ENCODE measurements at regions not wholly inside any gene's neighbourhood (a gene's known extent, or its start where the extent isn't known, plus 50 kb on each side); places are given as distances from the start of the nearest gene placed in this dataset.

DNA sequence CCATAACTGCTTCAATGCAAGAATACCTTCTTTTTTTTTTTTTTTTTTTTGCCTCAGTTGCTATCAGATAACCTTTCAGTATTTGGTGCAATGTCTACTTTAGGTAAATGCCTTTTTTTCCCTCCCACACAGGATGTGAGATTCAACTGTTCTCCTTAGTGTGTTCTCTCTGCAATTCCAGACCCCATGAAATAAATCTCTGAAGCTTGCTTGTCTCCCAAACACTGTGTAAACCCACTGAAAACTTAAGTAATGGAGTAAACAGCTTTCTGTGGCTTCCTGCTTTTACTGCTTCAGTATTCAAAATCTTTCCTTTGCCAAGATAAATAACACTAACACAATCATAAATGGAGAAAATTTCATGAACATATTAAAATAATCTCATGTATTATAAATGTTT, 55.8 kb upstream of the CLEC14A start:
- CTCF ChIA-PET (ENCODE audit: low intra/inter-chr PET ratio): no interaction called here
- POLR2A ChIA-PET: no interaction called here
- H3K9me3 ChIP-seq (replicated peaks; ENCODE audit: control insufficient read depth, insufficient read depth, low read depth, low read length): no peaks in the 10 kb centered on the region
- H3K9me1 ChIP-seq (ENCODE audit: control insufficient read depth, insufficient read depth, low read length): no peaks in the 10 kb centered on the region
- no peaks in the 10 kb centered on the region for H3K36me3 ChIP-seq (ENCODE audit: control insufficient read depth, insufficient read depth, low read length)
- H4K20me1 ChIP-seq (replicated peaks; ENCODE audit: control insufficient read depth, insufficient read depth, low read length): no peaks in the 10 kb centered on the region
- no peaks in the 10 kb centered on the region for H3K27me3 ChIP-seq (ENCODE audit: control insufficient read depth in 2 of 2, insufficient read depth in 2 of 2, low read length in 2 of 2)
- no peak for DNase-seq (ENCODE audit: extremely low read depth in 1 of 4, low spot score in 3 of 4)
- H3K27ac ChIP-seq (ENCODE audit: extremely low read depth, low read depth, low read length): no peak overlapping the region
- H3K4me2 ChIP-seq (ENCODE audit: insufficient read depth, low read length): no peak overlapping the region
- in situ Hi-C loops (cut with MboI) (no loop called here), intact Hi-C loops (cut with micrococcal nuclease) (no loop called here)
- no peak for ATAC-seq
- H3K9ac ChIP-seq (ENCODE audit: insufficient read depth in 1 of 2, low read depth in 2 of 2, low read length in 2 of 2): no peak overlapping the region
- FAIRE-seq: no peak
- no peaks in the 10 kb centered on the region for H3K79me2 ChIP-seq (ENCODE audit: control insufficient read depth, insufficient read depth, low read length)
- no peak overlapping the region for H2AFZ ChIP-seq (ENCODE audit: low read depth, low read length)
- no peak overlapping the region for H3K4me3 ChIP-seq
- TF ChIP-seq FOXA3 (CRISPR knock-in tag; conservative IDR thresholded peaks at IDR 0.05 in 1 of 2, IDR thresholded peaks at IDR 0.05 in 1 of 2) (no peak), ZNF282 (CRISPR knock-in tag; IDR thresholded peaks at IDR 0.05) (no peak), TSC22D4 (tag; IDR thresholded peaks at IDR 0.05) (no peak), ZNF408 (CRISPR knock-in tag; IDR thresholded peaks at IDR 0.05; ENCODE audit: low read depth) (no peak), LEF1 (IDR thresholded peaks at IDR 0.05) (no peak), TBL1XR1 (IDR thresholded peaks at IDR 0.05; ENCODE audit: low read length in 2 of 2) (no peak), SP1 (CRISPR knock-in tag; IDR thresholded peaks at IDR 0.05) (no peak), KLF1 (tag; IDR thresholded peaks at IDR 0.05) (no peak), NR2C2 (CRISPR knock-in tag; IDR thresholded peaks at IDR 0.05) (no peak), NR2C2 (tag; IDR thresholded peaks at IDR 0.05) (no peak), SREBF1 (IDR thresholded peaks at IDR 0.05; ENCODE audit: borderline replicate concordance, low read depth, low read length) (no peak), ZNF668 (CRISPR knock-in tag; IDR thresholded peaks at IDR 0.05) (no peak), POLR3G (IDR thresholded peaks at IDR 0.05; ENCODE audit: extremely low read depth, insufficient read length, insufficient replicate concordance) (no peak), FOS (IDR thresholded peaks at IDR 0.05; ENCODE audit: extremely low read depth, insufficient read length) (no peak), C11orf30 (IDR thresholded peaks at IDR 0.05; ENCODE audit: low read depth) (no peak), JUND (IDR thresholded peaks at IDR 0.05; ENCODE audit: borderline replicate concordance, low read depth, low read length) (no peak), JUND (tag; IDR thresholded peaks at IDR 0.05; ENCODE audit: borderline replicate concordance, low read depth, low read length) (no peak), ZFP1 (CRISPR knock-in tag; IDR thresholded peaks at IDR 0.05) (no peak), MAFK (IDR thresholded peaks at IDR 0.05; ENCODE audit: low read length) (no peak), XRCC5 (IDR thresholded peaks at IDR 0.05; ENCODE audit: low read depth, low read length) (no peak)
- TF ChIP-seq, protein P1, sequence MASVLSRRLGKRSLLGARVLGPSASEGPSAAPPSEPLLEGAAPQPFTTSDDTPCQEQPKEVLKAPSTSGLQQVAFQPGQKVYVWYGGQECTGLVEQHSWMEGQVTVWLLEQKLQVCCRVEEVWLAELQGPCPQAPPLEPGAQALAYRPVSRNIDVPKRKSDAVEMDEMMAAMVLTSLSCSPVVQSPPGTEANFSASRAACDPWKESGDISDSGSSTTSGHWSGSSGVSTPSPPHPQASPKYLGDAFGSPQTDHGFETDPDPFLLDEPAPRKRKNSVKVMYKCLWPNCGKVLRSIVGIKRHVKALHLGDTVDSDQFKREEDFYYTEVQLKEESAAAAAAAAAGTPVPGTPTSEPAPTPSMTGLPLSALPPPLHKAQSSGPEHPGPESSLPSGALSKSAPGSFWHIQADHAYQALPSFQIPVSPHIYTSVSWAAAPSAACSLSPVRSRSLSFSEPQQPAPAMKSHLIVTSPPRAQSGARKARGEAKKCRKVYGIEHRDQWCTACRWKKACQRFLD (CRISPR knock-in tag; IDR thresholded peaks at IDR 0.05): no peak
- BruUV-seq (replicated peaks): no TSS peak
- H3K4me1 ChIP-seq (replicated peaks in 1 of 2; ENCODE audit: control insufficient read depth in 2 of 2, insufficient read depth in 2 of 2, low read length in 2 of 2): no peaks in the 10 kb centered on the region
